NOMO-1 (cell line): ENCODE measurements at regions not wholly inside any gene's neighbourhood (a gene's known extent, or its start where the extent isn't known, plus 50 kb on each side); places are given as distances from the start of the nearest gene placed in this dataset.

Experiments
- DNase-seq, 2 experiments: peaks; one replicate each; lab custom pipeline; 2025; ENCODE audit not compliant: unreplicated experiment in 2 of 2; lab: John Stamatoyannopoulos, UW

GRCh38 chr20:9981829-9982228 is 53.0 kb upstream of the ANKEF1 start:
- no peak for DNase-seq

DNA sequence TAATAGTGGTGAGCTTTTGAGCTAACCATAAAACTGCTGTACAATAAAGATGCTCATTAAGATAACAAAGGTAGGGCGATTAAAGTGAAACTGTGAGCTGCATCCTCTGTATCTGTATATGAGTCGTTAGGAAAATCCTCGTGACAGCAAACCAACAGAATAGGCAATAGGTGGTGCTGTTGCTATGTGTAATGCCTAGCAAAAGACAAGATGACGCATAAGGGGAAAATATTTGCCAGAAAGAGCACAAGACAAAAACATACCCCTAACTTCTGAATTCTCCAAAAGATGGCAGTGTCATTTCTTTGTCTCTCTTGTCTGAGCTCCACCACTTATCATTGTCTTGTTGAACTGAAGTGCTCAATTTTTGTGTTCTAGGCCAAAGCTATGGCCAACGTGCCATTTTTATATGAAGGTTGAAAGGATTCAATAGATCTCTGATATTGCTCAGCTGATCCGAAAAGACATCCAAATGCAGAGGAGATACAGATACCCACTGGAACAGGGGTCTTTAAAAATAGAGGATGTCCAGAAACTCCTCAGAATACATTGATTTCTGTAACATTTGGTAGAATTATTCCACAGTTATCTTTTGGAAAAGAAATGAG is 56.3 kb upstream of the ANKEF1 start:
- peak; percentile 83 to 87 for DNase-seq

- DNase-seq: no peak
These were observed 57.2 kb upstream of the ANKEF1 start for GRCh38 chr20:9977629-9978028.

DNA sequence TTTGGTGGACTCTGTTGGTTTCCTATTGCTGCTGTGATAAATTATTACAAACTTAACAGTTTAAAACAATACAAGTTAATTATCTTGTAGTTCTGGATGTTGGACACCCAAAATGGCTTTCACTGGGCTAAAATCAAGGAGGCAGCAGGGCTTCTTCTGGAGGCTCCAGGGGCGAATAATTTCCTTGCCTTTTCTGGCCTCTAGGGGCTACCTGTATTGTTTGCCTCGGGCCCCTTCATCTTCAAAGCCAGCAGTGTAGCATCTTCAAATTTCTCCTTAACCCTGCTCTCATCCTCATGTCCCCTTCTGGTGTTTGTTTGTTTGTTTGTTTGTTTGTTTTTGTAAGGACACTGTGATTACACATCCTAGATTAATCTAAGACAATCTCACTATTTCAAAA is 60.5 kb upstream of the ANKEF1 start:
- DNase-seq: no peak

DNA sequence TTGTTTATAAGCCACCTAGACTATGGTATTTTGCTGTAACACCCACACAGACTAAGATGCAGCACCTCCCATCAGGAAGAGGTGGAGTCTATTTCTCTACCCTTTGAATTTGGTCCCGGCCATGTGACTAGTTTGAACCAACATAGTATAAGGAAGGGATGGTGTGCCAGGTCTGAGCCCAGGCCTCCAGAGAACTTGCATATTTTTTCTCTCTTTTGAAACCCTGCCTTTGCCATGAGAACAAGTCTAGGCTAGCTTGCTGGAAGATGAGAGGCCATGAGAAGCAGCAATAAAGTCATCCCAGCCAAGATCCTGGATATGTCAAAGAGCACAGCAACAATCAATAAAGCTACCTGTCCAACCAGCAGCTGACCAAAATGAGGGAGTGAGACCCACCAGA is 63.0 kb upstream of the ANKEF1 start:
- no peak for DNase-seq

GRCh38 chr20:9969626-9970025 is 65.2 kb upstream of the ANKEF1 start:
- no peak for DNase-seq

DNA sequence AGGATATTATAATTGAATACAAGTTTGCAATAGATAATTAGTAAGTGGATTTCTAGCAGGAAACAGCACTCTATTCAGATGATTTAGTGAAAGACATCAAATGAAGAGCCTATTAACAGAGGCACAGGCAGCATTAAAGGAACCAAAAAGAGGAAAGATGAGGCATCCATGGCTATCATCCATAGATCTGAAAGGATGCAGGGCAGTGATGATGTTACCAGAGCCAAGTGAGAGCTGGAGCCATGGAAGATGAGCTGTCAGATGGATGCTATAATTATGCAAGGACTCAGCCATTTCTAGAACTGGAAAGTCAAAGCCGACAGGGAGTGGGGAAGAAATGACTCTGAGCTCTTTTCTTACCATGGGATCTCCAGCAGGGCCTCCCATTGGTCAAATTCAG is 66.8 kb upstream of the ANKEF1 start:
- DNase-seq: no peak

DNA sequence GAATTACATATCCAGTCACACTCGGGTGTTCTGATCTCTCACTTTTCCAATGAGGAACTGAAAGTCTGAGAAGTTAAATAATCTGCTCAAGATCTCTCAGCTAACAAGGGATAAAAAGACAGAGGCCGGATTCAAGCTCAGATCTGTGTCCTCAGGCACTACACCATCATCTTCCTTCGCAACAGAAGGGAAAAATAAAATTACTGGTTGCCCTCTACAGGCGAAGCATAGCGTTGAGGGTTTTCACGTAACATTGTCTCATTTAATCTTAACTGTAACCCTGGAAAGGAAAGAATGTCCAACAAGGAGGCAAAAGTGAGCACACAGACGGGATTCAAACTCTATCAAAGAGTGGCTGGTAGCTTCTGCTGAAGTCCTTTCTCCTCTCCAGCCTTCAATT is 67.8 kb upstream of the ANKEF1 start:
- DNase-seq: peak; percentile 15 to 71

GRCh38 chr20:9963029-9963428 is 71.8 kb upstream of the ANKEF1 start:
- no peak for DNase-seq

DNA sequence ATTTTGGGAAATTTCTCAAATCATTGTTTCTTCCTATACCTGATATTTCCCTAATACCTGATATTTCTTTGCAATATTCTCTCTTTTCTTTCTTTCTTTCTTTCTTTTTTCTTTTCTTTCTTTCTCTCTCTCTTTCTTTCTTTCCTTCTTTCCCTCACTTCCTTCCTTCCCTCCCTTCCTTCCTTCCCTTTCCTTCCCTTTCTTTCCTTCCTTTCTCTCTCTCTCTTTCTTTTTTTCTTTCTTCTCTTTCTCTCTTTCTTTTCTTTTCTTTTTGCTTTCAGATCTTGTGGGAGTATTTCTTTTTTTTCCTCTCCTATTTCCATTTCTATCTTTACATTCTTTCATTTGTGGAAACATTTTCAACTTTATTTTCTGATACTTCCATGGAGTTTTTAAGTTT is 76.1 kb upstream of the ANKEF1 start:
- no peak for DNase-seq

- DNase-seq: no peak
These were observed 79.1 kb upstream of the ANKEF1 start for GRCh38 chr20:9955646-9956045.

- no peak for DNase-seq
These were observed 85.2 kb upstream of the ANKEF1 start for GRCh38 chr20:9949563-9949962.

- no peak for DNase-seq
These were observed 89.4 kb upstream of the ANKEF1 start for GRCh38 chr20:9945408-9945807.

DNA sequence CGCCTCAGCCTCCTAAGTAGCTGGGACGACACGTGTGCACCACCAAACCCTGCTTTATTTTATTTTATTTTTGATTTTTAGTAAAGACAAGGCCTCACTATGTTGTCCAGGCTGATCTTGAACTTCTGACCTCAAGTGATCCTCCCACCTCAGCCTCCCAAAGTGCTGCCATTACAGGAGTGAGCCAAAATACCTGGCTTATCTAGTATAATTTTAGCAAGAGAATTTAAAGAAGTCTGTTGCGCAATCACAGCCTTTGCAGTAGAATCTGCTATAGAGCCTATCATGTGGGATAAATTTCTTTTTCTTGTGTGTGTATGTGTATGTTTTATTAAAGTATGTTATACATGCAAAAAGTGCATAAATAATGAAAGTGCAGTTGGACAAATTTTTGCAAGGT is 92.1 kb upstream of the ANKEF1 start:
- no peak for DNase-seq

- DNase-seq: no peak
These were observed 94.5 kb upstream of the ANKEF1 start for GRCh38 chr20:9940329-9940728.

- no peak for DNase-seq
These were observed 95.6 kb upstream of the ANKEF1 start for GRCh38 chr20:9939231-9939630.

GRCh38 chr20:9935285-9935684 is 96.4 kb upstream of the PAK5 start:
- DNase-seq: no peak

DNA sequence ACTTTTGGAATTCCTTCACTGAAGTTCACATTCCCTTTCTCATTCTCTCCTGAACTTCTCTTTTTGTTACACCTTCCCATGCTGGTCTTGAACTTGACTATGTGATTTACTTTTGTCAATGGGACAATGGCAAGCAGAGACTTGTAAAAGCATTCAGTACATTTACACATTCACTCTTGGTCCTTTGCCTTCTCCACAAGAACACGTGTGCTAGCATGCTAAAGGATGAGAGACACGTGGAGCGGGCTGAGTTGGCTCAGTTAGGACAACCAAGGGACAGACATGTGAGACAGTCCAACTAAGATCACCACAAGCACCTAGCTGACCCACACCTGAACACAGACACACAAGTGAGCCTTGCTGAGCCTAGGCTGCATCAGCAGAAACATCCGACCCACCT is 91.3 kb upstream of the PAK5 start:
- no peak for DNase-seq

GRCh38 chr20:9928955-9929354 is 90.1 kb upstream of the PAK5 start:
- DNase-seq: no peak

DNA sequence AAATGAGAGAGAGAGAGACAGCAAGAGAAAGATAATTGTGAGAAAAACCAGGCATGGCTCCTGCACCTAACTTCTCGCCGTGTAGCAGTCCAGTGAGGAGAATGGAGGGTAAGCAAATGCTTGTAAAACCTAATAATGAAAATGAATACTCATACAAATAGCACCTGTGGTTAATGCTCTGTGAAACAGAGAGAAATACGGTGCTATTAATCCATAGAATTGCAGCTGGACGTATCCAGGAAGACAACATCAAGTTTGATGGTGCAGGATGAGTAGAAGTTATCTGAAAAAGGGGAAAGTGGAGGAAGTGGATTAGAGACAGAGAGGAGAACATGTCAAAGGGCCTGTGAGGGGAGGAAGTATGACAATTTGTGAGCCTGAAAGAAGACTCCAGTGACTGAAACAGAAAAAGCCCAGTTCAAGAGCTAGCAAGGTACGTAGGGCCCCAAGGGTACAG is 89.4 kb upstream of the PAK5 start:
- no peak for DNase-seq

- DNase-seq: no peak
These were observed 88.3 kb upstream of the PAK5 start for GRCh38 chr20:9927224-9927623.

- DNase-seq: no peak
These were observed 87.6 kb upstream of the PAK5 start for GRCh38 chr20:9926476-9926875.

DNA sequence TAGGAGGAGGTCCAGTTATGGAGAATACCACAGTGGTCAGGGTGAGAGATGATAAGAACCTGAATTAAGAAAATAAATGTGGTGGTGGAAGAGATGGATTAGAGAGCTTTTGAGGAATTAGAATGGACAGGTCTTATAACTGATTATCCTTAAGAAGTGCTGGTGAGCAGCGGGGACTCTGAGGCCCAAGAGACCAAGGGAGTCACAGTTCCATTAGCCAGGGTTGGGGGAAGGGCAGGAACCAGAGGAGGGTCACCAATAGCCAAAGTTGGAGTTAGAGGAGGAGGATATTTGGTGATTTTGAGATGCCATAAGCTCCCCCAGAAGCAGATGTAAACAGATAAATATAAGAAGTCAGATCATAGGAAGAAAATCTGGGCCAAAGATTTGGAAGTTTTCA is 87.1 kb upstream of the PAK5 start:
- no peak for DNase-seq
